Myocyte (in vitro differentiated cells): ENCODE measurements at regions not wholly inside any gene's neighbourhood (a gene's known extent, or its start where the extent isn't known, plus 50 kb on each side); places are given as distances from the start of the nearest gene placed in this dataset.
"Not testable (repeated sequence)": the region's sequence is repeated elsewhere in the genome, so short reads cannot be mapped to it uniquely, and the experiment has no call there.

Source experiments
- DNase-seq: peaks from one replicate; pipeline ENCODE4 v3.0.0-alpha.2; 2012; ENCODE audit warnings: low read depth

DNA sequence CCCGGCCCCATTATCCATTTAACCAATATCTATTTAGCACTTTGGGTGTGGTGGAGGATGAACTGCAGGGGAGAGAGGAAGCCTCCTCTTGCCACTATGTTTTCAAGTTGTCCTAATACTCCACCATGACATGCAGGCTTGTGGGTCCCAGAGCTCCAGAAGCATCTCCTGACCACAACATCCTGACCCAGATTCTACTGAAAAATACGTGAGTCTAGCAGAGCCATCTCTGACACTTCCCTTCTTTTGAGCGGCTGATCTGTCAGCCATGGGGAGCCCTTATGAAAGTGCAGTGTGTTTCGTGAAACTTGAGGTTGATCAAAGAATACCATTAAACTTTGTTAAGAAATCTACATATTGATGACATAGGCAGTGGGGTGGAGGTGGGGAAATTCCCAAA, 126.6 kb downstream of the UNC93B1 start:
- DNase-seq = not testable (repeated sequence)

DNA sequence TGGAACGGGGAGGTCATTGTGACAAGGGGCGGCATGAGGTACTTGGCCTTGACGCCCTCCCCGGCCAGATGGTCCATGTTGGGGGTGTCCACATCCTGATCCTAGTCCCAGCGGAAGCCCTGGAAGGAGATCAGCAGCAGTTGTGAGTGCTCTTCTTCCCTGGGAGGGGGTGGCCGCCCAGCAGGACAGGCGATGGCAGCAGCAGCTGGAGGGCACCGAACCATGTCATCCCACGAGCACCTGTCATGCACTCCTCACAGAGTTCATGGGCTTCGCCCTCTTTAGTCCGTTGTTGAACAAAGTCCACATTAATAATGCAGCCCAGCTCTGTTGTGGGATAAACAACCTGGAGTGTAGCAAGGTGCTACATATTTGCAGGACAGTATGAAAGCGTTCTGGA, 130.7 kb downstream of the UNC93B1 start:
- not testable (repeated sequence) for DNase-seq

DNA sequence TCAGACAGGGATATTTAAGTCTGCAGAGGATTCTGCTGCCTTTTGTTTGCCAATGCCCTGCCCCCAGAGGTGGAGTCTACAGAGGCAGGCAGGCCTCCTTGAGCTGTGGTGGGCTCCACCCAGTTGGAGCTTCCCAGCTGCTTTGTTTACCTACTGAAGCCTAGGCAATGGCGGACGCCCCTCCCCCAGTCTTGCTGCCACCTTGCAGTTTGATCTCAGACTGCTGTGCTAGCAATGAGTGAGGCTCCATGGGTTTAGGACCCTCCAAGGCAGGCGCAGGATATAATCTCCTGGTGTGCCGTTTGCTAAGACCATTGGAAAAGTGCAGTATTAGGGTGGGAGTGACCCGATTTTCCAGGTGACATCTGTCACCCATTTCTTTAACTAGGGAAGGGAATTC, 132.7 kb downstream of the UNC93B1 start:
- not testable (repeated sequence) for DNase-seq

DNA sequence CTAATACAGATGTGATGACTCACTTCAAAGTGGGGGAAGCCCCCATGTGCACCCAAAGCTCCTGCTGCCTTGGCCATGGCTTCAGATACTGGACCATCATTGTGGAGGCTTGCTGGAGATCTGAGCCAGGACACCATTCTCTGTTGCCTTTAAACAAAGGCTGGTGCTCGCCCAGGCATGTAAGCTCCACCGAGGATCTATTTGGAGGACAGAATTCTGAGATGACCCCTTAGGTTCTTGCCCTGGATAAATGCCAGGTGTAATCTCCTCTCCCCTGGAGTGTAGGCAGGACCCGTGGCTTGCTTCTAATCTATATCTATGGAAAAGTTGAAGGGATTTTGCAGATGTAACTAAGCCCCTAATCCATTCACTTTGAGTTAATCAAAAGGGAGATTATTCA, 141.0 kb downstream of the UNC93B1 start:
- not testable (repeated sequence) for DNase-seq

DNA sequence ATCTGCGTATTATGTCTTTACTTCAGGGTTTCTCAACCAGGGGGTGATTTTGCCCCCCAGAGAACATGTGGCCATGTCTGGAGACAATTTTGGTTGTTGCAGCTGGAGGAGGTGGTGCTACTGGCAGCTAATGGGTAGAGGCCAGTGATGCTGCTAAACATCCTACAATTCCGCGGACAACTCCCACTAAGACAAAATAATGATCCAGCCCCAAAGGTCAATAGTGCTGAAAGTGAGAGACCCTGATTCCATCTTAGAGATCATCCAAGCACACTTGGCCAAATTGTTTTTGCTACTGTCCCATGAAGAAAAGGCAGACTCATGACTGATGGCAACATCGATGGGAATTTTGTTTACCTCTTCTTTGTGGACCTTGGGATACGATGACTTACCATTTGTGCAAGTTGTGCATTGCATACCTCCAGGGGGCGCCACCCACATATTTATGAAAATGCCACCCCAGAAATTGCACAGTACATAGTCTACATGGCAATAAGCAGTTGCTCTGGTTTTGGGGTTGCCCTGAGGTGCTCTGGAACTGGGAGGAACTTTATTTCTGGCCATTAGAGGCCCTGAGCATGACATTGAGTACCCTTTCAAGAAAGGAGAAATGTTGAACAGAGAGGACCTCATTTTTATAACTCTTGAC, 144.3 kb downstream of the UNC93B1 start:
- DNase-seq = peak; percentile 5

DNA sequence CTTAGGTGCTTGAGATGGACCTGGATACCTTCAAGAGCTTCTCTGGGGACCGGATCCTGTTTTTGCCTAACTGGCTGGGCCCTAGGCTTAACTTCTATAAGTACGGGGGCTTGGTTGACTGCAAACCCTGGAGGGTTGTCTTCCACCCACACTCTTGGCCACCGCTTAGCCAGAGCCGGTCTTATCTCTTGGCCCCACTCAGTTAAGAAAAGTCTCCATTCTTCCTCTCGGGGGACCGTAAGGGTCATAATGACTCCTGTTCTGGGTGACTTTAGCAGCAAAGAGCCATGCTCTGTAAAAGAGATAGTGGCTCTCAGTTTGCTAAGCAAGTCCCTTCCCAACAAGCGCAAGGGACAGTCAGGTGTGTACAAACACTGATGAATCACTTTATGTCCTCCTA, 153.2 kb downstream of the UNC93B1 start:
- not testable (repeated sequence) for DNase-seq

DNA sequence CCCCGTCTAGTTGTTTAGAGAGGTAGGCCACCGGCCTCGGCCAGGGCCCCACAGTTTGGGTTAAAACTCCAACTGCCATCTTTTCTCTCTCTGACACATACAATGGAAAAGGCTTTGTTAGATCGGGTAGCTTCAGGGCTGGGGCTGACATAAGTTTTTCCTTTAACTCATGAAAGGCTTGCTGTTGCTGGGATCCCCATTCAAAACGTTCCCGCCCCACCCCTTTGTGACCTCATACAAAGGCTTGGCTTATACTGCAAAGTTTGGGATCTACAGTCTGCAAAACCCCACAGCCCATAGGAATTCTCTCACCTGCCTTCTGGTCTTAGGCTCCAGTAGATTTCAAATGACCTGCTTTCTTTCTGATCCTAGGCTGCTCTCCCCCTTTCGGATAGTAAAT, 154.1 kb downstream of the UNC93B1 start:
- DNase-seq = not testable (repeated sequence)

DNA sequence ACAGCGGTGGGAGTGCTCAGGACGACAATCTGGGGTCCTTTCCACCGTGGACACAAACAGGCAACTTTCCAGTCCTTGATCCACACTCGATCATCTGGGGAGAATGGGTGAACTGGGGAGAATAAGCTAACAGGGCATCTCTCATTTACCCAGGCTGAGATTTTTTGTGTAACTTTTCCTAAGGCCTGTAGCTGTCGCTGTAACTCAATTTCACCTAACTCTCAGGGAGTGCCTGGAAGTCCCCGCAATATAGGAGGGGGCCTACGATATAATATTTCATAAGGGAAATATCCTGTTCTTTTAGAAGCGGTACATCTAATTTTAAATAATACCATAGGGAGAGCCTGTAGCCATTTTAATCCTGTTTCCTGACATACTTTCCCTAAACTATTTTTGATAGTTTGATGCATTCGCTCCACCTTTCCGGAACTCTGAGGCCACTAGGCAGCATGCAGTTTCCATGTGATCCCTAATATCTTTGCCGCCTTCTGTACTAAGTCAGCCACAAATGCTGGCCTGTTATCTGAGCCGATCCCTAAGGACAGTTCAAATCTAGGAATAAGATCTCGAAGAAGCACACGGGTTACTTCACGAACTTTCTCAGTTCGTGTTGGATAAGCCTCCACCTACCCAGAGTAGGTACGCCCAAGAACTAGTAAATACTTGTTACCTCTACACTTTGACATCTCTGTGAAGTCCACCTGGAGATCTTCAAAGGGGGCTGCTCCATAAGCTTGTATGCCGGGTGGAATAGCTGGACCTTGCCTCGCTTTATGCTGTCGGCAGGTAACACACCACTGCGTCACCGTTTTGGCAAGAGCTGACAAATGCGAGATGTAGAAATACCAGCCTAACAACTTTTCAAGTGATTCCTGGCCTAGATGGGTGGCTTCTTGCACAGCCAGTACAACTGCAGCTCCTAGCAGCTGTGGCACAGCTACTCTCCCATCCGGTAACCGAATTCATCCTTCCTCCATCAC, 155.7 kb downstream of the UNC93B1 start:
- not testable (repeated sequence) for DNase-seq

DNA sequence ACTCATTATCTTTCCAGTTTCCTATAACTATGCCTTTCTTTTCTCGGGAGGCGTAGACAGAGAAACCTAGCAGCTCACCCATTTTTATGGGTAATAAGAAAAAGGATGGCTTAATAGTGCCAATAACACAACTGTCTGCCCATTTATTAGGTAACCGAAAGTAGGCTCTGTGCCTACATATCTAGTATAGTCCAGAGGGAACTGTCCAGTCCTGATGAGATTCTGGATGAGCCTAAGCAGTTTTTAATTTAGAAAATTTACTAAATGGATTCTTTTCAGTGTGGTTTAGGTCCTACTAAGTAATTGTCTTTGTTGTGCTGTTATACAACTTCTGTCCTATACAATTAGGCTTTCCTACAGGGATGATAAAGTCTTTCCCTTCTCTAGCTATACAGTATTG, 157.6 kb downstream of the UNC93B1 start:
- not testable (repeated sequence) for DNase-seq

DNA sequence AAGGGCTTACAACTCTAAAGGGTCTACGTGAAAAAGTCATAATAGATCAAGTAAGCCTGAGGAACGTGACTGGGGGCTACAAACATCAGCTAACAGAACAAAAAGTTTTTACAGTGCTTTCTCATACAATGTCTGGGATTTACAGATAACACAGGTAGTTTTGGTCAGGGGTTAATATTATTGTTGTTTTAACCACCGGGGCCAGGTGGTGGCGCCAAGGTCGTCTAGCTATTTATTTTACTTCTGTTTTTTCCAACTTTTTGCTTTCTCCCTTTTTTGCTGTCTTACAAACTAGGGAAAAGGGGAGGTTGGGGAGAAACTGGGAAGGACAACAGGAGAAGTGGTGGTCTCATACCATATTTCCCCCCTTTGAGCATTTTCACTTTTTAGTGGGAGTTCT, 158.6 kb downstream of the UNC93B1 start:
- not testable (repeated sequence) for DNase-seq

DNA sequence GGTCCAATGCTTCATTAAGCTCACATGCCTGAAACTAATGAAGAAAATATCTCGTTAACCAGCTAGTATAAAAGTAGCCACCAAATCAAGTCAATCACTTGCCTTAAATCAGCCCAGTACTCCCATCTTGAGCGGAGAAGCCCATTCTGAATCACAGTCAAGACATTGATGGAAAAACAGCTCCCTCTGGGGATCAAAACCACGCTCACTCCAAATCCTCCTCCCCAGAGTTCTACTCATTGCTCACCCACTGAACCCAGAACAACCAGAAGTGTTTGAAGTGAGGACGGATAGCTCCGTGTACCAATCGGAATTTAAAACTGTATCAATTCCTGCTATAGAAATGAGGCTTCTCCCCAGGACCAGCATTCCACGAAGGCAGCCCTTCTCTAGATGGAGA, 163.3 kb downstream of the UNC93B1 start:
- DNase-seq = not testable (repeated sequence)

DNA sequence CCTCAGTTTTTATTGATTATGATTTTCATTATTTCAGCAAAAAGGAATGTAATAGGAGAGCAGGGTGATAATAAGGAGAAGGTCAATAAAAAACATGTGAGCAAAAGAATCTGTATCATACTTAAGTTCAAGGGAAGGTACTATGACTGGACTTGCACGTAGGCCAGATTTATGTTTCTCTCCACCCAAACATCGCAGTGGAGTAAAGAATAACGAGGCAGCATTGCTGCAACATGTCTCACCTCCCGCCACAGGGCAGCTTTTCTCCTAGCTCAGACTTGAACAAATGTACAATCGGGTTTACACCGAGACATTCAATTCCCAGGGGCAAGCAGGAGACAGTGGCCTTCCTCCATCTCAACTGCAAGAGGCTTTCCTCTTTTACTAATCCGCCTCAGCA, 155.7 kb upstream of the ALDH3B2 start:
- DNase-seq = not testable (repeated sequence)

DNA sequence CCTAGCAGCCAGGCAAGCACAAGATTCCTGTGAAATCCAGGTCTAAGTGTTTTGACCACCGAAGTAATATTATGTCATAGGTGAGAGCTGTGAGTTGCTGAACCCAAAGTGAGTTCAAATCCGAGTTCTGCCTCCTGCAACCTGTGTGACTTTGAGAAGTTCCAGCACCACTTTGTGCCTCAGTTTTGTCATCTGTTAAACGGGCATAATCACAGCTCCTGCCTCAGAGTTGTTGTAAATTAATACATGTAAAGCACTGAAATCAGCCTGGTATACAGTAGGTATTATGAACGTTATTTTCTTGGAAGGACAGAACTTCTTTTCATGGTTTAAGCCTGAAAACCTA, 152.5 kb upstream of the ALDH3B2 start:
- not testable (repeated sequence) for DNase-seq

DNA sequence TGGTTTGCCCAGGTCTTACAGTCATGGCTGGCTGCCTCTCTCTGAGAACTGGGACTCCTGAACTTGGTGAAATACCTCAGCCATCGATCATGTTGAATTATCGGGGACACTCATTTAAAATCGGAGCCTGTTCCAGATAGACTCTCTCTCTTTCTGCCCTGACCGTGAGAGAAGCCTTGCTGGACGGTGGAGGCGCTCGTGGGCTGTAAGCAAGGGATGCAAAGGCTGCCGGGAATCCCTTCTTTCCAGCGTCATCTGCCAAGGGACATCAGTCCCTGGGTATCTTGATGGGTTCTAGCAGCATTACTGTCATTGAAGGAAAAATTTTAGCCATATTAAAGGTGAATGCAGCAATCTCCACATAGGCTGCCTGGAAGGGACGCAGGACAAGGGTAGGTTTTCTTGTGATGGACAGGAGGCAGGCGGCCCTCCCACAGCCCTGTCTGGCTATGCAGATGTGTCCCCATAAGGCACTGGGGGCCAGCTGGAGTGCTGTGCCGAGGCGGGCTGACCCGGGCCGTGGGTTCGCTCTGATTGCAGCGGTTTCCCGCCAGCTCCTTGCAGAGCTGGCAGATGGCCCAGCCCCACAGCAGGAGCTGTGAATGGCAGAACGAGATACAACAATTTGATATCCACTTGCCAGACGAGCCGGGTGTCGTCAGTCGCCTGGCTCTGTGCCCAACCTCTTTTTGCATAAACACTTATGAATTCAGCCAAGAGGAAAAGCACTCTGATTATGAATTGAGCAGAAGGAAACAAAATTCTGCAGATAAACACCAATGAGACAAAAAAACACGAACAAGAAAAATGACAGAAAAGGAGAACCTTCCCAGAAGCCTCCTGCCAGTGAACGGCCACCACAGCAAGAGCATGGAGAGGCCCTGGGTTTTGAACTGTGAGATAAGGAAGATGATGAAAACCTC, 151.9 kb upstream of the ALDH3B2 start:
- peak; percentile 21 for DNase-seq

DNA sequence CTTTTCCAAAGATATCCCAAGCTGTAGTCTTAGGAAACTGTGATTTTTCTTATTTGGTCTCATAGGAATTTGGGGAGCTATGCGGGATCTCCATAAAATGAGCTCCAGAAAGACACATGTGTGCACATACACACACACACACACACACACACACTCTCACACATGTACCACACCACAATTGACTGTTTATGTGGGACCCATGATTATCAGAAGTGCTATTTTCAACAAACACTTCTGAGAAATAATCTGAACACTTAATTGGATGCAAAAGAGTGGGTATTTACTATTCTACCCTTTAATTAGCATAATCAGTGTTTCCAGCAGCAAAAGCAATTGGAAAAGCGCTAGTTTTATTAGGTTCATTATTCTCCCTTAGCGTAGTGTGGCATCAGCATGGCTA, 150.4 kb upstream of the ALDH3B2 start:
- DNase-seq = not testable (repeated sequence)

DNA sequence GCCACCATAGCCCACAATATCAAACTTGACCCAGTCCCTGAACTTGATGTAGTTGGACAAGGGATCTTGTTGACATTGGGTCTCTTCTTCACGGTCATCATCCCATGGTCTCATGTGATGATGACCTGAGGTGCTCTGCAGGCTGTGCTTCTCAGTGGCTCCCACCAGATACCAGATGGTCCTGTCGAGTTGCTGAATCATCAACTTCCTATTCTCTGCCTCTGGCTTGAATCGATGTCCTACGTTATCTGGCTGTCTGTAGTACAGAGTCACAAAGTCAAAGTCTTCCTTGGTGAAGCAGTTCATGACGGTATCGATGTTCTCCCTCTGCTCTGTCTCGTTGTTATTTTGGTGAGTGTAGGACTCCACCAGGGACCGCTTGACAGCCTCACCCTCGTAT, 145.7 kb upstream of the ALDH3B2 start:
- no peak for DNase-seq

DNA sequence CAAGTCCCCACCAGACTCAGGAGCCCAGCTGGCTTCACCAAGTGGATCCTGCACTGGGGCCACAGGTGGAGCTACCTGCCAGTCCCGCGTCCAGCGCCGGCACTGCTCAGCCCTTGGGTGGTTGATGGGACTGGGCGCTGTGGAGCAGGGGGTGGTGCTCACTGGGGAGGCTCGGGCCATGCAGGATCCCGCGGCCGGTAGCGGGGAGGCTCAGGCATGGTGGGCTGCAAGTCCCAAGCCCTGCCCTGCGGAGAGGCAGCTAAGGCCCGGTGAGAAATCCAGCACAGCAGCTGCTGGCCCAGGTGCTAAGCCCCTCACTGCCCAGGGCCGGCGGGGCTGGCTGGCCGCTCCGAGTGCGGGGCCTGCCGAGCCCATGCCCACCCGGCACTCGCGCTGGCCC, 143.1 kb upstream of the ALDH3B2 start:
- DNase-seq = not testable (repeated sequence)

DNA sequence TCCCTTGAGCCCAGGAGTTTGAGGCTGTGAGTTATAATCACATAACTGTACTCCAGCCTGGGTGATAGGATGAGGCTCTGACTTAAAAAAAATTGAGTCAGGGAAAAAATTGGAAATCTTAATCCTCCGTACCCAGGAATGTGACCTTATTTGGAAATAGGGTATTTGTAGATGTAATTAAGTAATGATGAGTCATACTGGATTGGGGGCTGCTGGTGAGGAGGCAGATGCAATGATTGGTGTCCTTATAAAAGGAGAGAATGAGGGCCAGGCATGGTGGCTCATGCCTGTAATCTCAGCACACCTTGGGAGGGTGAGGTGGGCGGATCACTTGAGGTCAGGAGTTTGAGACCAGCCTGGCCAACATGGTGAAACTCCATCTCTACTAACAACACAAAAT, 134.9 kb upstream of the ALDH3B2 start:
- not testable (repeated sequence) for DNase-seq

DNA sequence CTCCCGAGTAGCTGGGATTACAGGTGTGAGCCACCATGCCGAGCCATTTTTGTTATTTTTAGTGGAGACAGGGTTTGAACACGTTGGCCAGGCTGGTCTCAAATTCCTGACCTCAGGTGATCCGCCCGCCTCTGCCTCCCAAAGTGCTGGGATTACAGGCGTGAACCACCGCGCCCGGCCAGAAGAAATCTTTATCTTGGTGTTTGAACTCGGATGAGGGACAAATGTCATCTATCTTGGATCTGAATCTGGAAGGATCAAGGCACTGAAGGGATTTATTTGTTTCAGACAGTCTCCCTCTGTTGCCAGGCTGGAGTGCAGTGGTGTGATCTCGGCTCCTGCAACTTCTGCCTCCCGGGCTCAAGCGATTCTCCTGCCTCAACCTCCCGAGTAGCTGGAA, 133.5 kb upstream of the ALDH3B2 start:
- not testable (repeated sequence) for DNase-seq

DNA sequence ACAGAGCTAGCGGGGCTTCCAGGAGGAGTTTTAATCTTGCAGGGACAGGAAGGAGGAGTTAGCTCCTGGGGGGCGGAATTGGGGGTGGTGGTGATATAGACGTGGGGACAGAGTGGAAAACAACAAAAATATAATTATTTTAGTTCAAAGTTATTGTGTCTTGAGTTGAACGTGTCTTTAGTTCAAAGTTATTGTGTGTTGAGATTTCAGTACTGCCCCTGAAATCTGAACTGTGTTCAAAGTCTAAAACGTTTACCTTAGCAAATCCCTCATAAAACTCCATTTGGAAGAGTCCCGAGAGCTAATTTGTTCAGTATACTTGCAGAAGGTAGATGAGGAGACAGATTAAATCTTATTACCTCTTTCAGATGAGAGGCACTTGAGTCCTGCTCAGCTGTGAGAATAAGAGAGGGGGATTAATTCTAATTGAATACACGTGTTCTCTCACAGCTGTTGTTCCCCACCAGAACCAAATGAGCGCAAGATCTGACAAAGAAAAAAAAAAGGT, 132.4 kb upstream of the ALDH3B2 start:
- not testable (repeated sequence) for DNase-seq

DNA sequence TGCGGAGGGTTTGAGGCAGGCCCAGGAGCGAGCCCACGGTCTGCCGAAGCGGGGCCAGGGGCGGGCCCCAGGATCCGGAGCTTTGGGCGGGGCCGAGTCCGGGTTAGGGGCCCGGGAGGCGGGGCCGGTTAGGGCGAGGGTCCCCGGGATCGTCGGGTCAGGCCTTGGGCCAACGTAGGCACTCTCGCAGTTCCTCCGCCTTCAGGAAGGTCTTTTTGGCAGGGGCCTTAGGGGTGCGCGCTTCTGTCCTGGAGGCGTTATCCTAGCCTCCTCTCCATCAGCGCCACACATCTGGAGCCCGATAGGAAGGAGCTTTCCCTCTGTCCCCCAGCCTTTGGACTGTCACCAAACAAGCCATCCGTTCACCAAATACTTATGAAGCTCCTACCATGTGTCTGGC, 131.8 kb upstream of the ALDH3B2 start:
- not testable (repeated sequence) for DNase-seq
